ENCODE measurements at regions not wholly inside any gene's neighbourhood (a gene's known extent, or its start where the extent isn't known, plus 50 kb on each side); places are given as distances from the start of the nearest gene placed in this dataset.
A peak's percentile ranks its signal among the peaks of the same experiment; 100 is the strongest.

DNA sequence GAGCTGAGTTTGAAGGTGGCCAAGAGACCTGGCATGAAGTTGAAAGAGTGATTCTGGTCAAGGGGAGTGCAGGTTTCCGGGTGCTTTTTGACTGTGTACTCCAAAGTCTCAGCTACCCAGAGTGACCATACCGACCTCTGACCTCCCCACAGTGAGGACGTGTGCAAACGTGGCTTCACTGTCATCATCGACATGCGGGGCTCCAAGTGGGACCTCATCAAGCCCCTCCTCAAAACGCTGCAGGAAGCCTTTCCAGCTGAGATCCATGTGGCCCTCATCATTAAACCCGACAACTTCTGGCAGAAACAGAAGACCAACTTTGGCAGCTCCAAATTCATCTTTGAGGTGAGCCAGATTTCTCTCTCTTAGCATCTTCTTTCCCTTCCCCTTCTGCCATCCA lies 272.4 kb upstream of the ROPN1 start:
- H3K9me3 ChIP-seq: no peaks in the 10 kb centered on the region
- no peak for TF ChIP-seq POLR2A (IDR thresholded peaks at IDR 0.05)
- TF ChIP-seq, protein P1, sequence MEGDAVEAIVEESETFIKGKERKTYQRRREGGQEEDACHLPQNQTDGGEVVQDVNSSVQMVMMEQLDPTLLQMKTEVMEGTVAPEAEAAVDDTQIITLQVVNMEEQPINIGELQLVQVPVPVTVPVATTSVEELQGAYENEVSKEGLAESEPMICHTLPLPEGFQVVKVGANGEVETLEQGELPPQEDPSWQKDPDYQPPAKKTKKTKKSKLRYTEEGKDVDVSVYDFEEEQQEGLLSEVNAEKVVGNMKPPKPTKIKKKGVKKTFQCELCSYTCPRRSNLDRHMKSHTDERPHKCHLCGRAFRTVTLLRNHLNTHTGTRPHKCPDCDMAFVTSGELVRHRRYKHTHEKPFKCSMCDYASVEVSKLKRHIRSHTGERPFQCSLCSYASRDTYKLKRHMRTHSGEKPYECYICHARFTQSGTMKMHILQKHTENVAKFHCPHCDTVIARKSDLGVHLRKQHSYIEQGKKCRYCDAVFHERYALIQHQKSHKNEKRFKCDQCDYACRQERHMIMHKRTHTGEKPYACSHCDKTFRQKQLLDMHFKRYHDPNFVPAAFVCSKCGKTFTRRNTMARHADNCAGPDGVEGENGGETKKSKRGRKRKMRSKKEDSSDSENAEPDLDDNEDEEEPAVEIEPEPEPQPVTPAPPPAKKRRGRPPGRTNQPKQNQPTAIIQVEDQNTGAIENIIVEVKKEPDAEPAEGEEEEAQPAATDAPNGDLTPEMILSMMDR (IDR thresholded peaks at IDR 0.05): no peak
- H3K27ac ChIP-seq: no peak overlapping the region
- H3K4me3 ChIP-seq: no peak overlapping the region
- no peaks in the 10 kb centered on the region for H3K36me3 ChIP-seq
- H3K4me1 ChIP-seq: no peaks in the 10 kb centered on the region
- no peak for DNase-seq
- H3K27me3 ChIP-seq: no peaks in the 10 kb centered on the region

DNA sequence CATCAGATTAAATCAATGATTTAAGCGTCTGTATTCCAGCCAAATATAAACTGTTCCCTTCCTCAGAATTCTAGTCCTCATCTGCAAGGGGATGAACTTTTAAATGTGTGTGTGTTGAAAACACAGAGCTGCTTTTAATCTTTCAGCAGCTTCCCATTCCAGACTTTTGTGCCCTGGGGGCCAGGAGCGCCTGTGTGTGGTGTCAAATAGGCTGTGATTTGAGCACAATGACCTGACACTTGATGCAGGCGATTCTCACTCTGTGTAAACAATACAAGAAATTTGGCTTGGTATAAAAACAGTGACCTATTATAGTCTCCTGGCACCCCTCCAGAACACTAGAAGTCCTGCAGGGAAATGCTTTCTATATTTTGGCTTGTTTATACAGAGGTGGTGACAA lies 274.6 kb upstream of the ROPN1 start:
- H3K4me3 ChIP-seq: no peak overlapping the region
- DNase-seq: no peak
- no peak for TF ChIP-seq POLR2A (IDR thresholded peaks at IDR 0.05)
- TF ChIP-seq, protein P1 (IDR thresholded peaks at IDR 0.05): no peak
- H3K27me3 ChIP-seq: no peaks in the 10 kb centered on the region
- H3K4me1 ChIP-seq: no peaks in the 10 kb centered on the region
- no peaks in the 10 kb centered on the region for H3K9me3 ChIP-seq
- no peaks in the 10 kb centered on the region for H3K36me3 ChIP-seq
- no peak overlapping the region for H3K27ac ChIP-seq

DNA sequence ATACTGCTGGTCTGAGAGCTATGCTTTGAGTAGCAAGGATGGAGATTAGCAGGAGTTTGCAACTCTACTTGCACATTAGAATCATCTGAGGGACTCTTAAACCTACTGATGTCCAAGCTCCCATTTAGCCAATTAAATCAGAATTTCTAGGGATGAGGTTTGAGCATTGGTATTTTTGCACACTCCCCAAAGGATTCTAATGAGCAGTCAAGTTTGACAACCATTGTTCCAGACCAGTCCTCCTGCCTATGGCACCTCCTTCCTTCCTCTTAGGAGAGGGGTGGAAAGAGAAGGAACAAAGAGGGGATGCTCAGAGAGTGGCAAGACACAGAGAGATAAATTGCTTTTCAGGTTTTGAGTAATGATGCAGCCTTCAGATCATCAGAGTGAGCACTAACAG lies 275.5 kb upstream of the ROPN1 start:
- TF ChIP-seq, protein P1 (IDR thresholded peaks at IDR 0.05): no peak
- no peak for TF ChIP-seq POLR2A (IDR thresholded peaks at IDR 0.05)
- Histone ChIP-seq H3K36me3 (no peaks in the 10 kb centered on the region), H3K4me3 (no peak overlapping the region), H3K27ac (no peak overlapping the region), H3K9me3 (no peaks in the 10 kb centered on the region), H3K27me3 (no peaks in the 10 kb centered on the region), H3K4me1 (no peaks in the 10 kb centered on the region)
- no peak for DNase-seq

DNA sequence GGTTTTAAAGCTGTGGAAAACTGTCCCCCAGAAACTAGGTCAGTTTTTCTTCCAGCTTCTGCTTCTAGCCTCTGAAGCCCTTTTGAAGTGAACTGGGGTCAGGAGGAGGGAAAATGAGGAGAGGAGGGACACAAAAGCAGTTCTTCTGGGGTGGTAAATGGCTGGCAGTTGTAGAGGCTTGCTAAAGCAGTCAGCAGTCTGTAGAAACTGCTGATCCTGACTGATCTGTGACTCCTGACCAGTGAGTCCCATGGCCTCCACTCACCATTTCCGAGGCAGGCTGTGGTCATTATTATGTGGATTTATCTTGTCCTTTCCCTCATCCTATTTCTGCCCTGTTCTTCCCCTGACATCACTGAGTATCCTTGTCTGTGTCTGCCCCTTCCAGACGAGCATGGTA lies 276.4 kb upstream of the ROPN1 start:
- H3K36me3 ChIP-seq: no peaks in the 10 kb centered on the region
- H3K9me3 ChIP-seq: no peaks in the 10 kb centered on the region
- no peak overlapping the region for H3K27ac ChIP-seq
- no peak for TF ChIP-seq POLR2A (IDR thresholded peaks at IDR 0.05)
- TF ChIP-seq, protein P1 (IDR thresholded peaks at IDR 0.05): no peak
- no peak overlapping the region for H3K4me3 ChIP-seq
- no peak for DNase-seq
- no peaks in the 10 kb centered on the region for H3K4me1 ChIP-seq
- H3K27me3 ChIP-seq: no peaks in the 10 kb centered on the region

DNA sequence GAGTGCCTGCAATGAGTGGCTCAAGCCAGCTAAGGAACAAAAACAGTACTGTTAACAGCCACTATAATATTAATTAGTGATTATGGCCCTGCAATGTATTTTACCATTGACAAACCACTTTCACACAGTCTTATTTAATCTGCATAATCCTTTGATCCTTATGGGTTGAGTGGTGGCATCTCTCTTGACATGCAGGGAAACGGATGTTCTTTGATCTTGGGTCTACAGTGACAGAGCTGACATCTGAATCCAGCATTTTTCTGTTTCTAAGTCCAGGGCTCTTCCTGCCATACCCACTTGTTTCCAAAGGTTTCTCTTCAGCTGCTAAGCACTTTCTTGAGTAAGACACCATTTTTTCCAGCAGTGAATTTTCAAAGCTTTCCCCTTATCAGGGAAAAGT lies 277.7 kb upstream of the ROPN1 start:
- TF ChIP-seq, protein P1 (IDR thresholded peaks at IDR 0.05): no peak
- TF ChIP-seq POLR2A (IDR thresholded peaks at IDR 0.05): no peak
- no peak for DNase-seq
- Histone ChIP-seq H3K36me3 (no peaks in the 10 kb centered on the region), H3K4me1 (no peaks in the 10 kb centered on the region), H3K27me3 (no peaks in the 10 kb centered on the region), H3K9me3 (no peaks in the 10 kb centered on the region), H3K4me3 (no peak overlapping the region), H3K27ac (no peak overlapping the region)

DNA sequence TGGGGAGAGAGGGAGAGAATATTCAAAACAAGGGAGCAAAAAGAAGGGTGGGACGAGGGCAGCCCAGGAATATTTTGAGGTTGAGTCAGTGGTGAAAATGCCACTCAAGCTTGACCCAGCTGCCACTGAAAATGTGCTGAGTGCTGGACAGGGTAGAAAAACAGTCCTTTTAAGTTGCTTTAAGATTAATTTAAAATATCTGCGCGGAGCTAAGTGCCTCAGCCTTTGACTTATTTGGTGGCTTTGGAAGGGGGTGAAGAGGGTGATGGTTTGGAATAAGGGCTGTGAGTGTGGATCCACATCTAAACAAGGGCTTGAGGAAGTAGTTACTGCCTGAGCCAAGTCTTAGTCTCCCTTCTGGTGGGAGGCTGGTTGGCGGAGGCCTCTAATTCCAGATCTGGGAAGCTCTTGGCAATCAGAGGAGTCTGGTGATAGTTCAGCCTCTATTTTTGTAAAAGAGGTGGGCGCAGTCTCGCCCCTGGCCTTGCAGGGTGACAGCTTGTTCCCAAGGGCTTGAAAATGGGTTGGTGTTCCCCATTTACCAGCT lies 280.8 kb upstream of the ROPN1 start:
- peak overlapping the region in 2 of 4 donors; percentile 30 to 58 for H3K27ac ChIP-seq
- H3K27me3 ChIP-seq: no peaks in the 10 kb centered on the region
- DNase-seq: no peak
- H3K4me3 ChIP-seq: no peak overlapping the region
- TF ChIP-seq, protein P1 (IDR thresholded peaks at IDR 0.05): no peak
- no peak for TF ChIP-seq POLR2A (IDR thresholded peaks at IDR 0.05)
- H3K4me1 ChIP-seq: peaks cover 0 to 24% (median 0%) of the 10 kb centered on the region in 4 donors
- no peaks in the 10 kb centered on the region for H3K9me3 ChIP-seq
- H3K36me3 ChIP-seq: no peaks in the 10 kb centered on the region

All from Peyer's patch (tissue), 4 donors.